GM19351 (cell line): ENCODE measurements at regions not wholly inside any gene's neighbourhood (a gene's known extent, or its start where the extent isn't known, plus 50 kb on each side); places are given as distances from the start of the nearest gene placed in this dataset.

Source experiments
- ATAC-seq: cut with Tn5 transposase; IDR thresholded peaks from one replicate; pipeline ENCODE4 v1.9.1; 2021; ENCODE audit warnings: mild to moderate bottlenecking, moderate library complexity; ENCODE audit not compliant: unreplicated experiment

DNA sequence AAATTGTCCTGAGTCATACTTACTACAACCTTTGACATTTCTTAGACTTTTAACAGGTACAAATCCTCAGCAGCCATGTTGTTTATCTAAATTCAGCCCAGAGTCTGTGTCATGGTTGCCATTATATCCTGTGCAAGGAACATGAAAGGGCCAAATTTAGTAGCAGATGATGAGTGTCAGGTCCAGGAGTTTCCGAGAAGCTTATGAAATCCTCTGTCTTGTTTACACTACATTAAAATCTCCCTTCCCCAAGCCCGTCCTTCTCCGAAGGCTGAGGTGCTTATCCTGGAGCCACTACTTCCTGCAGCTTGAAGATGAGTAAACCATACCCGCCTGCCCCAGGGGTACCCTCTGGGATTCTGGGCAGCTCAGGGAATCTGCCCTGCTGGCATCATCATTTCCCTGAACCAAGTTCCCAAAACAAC lies 102.6 kb upstream of the SERP2 start:
- ATAC-seq = no peak

DNA sequence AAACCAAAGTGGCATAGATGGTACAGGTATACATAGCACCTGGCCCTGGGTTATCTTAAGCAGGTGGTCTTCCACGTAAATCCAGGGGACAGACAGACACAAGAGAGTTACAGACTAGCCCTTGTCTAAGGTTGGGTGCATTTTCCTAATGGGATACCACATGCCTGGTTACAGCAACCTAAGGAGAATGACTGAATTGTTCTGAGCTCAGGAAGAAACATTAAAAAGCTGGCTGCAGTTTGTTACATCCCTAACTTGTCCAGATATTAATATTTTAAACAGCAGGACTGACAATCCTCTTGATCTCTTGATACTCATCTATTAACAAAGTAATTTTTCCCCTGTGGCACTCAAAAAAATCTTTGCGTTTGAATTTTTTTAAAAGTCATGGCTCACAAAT lies 102.2 kb upstream of the SERP2 start:
- ATAC-seq = no peak

DNA sequence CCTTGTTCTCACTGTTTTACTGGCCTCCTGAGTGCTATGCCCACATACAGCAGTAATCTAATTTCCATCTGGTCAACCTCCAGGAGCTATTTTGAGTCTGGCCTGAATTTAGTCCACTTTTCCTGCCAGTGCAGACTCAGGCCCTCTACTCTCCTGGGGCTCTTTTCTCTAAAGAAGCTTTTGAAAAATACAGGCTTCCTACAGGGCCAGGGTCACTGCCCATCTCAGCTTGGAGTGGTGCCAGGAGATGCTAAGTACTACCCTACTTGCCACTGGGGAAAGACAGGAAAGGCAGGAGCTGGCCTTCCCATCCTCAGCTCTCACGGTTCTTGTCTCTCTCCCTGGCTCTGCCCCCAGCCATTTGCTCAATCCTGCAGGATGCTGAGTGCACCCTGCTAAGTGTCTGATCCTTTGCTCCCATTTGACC lies 101.7 kb upstream of the SERP2 start:
- ATAC-seq = no peak

DNA sequence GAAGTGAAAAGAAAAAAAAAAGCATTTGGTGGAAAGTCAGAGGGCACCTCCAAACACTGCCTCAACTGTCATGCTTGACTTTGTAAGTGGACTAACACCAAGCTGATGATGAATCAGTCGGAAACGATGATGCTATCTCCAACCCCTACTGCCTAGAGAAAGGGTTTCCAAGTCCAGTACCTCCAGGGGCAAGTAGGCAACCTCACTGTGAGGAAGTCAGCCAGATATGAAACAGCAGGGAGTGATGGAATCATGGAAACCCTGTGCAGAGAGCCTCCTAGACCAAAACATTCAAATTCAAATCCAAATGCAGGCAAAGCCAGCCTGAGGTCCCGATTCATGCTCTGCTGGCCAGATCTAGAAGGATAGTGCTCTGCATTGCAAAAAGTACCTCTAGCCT lies 100.9 kb upstream of the SERP2 start:
- ATAC-seq = no peak

DNA sequence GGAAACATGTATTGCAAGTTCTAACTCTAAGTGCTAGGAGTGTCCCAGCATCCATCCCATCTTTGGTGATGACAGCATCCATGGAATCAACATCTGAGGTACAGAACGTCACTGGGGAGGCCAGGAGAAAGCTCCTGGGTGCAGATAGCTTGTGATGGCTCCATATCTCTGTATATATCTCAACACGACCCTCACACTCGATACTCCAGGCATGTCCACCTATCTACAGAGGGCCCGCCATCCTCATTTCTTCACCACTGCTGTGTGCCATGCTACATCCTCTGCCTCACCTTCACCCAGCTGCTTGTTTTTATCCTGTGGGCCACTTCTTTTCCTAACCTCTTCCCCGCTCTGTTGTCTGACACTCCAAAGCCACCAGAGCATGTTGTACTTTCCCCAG lies 100.4 kb upstream of the SERP2 start:
- no peak for ATAC-seq

DNA sequence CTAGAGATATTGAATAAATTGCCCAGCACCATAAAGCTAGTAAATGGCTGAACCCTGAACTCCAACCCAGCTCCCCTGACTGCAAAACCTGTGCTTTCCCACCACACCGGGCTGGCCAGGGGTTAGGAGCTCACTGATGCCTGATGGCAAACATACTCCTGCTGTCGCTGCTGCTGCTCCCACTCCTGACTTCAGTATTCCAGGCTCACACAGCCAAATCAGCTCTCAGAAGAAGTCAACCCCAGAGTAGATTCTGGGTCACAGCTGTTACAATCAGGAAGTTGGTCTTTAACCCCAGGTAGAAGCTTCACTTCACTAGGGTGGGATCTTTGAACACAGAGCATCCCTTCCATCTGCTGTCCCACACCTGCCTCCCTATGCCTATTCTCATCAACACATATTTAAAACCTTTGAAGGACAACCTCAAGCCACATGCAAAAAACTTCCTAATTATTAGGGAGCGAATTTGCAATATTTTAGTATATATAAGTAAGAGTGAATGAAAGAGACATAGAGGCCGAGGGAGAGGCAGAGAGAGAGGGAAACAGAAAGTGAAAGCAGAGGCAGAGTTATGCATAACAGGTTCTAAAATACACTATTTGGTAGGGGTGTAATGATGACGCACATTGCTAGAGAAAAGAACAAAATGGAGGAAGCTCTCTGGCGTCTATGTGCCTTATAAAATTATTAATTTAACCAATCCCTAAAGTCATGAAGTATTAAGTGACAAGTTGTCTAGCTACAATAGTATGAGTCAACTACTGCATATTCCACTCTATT lies 99.4 kb upstream of the SERP2 start:
- ATAC-seq = peak; percentile 94

DNA sequence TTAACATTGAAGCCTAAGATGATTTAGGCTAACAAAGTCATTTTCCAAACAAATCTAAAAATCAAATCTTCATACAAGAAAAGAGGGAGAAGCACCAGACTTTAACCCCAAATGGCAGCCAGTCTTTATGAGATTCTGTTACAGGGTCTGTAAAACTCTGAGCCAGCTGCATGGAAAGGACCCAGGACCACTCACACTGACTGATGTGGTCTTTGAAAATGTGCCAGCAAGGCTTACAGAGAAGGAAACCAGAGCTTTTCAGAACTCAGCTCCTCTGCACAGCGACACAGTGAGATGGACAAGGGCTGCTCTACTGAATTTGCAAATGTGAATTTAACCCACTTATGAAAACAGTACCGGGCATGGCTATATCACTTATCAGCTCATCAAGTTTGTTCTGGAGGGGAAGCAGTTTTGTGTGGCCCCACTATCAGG lies 98.8 kb upstream of the SERP2 start:
- ATAC-seq = no peak

DNA sequence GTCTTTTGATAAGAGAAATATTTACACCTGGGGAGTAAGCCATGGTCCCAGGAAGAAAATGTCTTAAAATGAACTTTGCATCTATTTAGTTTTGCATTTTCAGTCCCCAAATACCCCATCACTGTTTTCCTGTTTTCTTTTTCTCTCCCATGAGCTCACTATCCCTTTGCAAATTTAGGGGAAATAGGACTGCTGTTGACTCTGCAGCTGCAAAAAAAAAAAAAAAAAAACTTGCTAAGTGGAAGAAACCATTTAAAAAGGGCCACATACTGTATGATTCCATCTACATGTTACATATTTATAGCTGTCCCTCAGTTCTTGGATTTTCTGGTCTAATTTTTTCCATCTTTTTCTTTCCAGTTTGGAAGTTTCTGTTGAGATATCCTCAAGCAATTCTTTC lies 98.2 kb upstream of the SERP2 start:
- ATAC-seq = no peak

DNA sequence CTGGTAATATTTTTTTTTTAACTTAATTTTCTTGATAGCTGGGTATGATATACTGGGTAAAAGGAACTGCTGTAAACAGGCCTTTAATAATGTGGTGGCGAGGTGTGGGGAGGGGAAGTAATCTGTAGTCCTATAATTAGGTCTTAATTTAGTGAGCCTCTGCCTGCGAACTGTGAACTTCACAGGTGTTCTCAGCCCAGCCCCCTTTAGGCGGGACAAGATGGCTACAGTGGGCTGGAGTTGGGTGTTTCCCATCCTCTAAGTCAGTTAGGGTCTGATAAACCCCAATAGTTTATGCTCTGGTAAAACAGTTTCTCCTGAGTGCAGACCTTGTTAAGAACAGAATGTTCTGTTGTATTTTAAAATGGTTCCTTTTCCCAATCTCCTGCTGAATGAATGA lies 97.6 kb upstream of the SERP2 start:
- no peak for ATAC-seq

DNA sequence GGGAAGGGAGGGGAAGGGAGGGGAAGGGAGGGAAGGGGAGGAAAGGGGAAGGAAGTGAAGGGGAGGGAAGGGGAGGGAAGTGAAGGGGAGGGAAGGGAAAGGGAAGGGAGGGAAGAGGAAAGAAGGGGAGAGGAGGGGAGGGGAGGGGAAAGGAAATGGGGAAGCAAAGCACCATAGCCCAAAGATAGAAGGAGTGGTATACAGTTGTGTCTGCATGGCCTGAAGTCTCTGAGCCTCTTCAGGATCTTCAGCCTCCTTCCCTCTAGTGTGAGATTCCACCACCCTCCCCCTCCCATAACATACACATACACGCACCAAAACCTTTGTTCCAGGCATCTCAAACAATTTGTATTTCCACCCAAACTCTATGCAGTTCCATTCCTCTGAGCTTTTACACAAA lies 96.2 kb upstream of the SERP2 start:
- ATAC-seq = no peak

DNA sequence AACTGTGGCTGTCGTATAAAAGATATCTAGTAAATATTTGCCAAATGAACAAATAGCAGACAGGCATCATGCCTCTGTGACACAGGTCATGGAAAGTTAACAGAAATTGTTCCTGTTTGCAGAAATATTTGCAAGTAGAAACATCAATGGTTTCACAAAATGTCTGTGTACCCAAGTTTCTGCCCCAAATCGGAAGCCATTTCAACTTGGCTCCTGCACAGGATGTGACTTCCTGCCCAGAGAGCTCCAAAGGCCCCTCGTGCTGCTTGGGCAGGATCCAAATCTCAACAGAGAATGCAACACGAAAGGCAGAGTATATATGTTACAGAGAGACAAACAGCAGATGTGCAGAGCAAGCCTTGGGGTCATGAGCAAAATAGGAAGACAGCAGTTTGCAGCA lies 95.5 kb upstream of the SERP2 start:
- ATAC-seq = no peak

DNA sequence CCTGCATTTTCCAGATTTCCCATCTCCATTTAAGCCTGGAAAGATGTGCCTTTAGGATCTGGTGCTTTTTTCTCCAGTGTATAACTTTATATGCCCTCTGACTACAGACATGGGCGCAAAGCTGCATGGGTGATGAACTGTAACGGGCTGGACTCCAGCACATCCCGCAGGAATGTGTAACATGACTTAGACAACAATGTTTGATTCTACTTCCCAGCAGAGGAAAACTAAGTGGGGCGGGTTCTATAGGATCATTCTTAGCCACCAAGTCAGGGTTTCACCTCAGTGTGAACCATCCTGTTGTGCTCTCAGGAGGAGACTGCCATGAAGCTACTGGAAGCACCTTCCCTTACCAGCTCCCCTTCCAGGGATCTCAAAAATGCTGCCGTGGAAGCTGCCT lies 93.2 kb upstream of the SERP2 start:
- no peak for ATAC-seq

DNA sequence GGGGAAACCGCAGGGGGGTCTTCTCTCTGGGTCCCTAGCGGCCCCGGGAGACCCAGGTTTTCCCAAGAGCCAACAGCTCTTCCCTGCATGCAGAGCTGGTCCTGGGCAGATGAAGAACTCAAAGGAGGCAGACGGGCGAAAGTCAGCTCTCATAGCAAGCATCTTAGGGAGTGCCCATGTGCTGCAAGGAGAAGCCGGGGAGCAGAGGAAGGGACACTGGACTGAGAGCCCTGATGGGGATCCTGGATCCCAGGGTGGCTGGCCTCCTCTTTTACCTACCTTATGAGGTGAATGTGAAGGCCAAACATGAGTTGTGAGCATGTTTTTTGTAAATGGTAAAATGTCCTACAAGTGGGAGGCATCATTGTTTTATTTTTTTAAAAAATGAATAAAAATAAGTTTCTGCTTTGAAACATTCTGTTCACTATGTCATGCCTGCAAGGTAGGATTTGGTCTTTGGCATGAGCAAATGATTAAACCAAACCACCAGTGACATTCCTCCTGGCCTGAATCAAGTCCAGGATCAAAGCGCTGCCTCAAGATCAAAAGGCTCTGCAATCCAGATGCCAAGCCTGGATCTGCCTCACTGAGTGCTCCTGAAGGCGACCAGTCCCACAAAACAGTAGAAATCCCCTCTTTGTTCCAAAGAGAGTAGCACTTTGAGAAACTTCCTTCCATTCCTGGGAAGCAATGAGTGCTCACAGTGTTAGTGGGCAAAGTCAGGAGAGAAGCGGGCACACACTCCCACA lies 92.2 kb upstream of the SERP2 start:
- no peak for ATAC-seq

DNA sequence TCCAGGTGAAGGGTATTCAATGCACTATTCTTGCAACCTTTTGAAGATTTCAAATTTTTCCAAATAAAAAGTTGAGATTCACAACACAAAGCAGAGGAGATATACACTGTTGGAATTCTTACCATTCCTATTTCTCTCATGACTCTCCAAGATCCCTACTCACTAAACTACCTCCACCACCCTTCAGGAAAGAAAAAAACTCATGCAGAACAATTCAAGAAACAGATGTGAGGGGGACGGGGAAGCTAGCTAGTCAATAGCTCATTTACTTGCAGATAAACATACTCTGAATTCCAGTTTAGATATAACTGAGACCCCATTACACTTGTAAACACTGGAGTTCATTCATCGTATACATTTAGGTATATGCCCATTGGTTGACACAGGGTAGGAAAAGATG lies 90.0 kb upstream of the SERP2 start:
- no peak for ATAC-seq

DNA sequence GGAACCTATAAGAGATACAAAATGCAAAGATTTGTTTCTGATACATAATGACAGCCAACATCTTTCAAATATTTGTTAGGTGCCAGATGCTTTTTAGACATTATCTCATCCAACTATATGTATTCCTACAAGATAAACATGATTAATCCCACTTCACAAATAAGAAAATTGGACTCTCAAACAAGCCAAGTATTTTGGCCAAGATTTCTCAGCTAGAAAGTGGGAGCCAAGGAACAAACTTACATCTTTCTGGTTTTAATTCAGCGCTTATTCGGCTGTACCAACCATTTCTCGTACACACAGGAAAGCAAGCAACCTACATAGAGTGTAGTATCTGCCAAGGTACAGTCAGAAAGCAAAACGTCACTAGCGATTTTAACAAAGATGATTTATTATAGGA lies 85.7 kb upstream of the SERP2 start:
- no peak for ATAC-seq

DNA sequence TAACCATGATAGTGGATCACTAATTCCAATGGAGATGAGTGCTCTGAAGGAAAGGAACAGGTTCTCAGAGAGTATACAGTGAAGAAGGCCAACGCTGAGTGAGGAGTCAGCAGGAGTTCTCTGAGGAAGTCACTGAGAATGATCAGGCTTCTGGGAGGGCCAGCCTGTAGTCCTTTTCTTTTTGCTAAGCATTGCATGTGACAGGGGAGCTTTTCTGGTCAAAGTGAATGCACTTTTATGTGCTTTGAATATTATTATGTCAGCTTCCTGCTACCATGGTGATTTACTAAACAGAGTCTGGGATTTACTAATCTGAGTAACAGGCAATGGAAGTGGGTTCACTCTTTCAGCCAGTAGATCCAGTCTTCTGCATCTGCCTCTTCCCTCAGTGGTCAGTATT lies 81.1 kb upstream of the SERP2 start:
- no peak for ATAC-seq

DNA sequence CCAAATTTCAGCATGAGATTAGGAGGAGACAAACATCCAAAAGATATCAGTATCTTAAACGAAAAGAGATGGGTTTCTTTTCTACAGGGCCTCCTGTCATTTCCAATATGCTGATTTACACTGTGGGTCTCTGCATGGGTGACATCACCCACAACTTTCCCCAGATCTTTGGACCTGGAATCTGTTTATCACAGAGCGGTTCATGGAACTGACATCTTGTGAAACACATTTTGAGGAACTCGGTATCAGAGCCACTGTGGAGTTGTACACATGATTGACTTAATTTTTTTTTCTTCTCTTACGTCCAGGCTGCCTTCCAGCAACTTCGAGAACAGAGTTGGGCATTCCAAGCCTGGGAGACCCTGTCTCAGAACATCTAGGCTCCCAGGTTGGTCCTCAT lies 80.2 kb upstream of the SERP2 start:
- ATAC-seq = no peak

DNA sequence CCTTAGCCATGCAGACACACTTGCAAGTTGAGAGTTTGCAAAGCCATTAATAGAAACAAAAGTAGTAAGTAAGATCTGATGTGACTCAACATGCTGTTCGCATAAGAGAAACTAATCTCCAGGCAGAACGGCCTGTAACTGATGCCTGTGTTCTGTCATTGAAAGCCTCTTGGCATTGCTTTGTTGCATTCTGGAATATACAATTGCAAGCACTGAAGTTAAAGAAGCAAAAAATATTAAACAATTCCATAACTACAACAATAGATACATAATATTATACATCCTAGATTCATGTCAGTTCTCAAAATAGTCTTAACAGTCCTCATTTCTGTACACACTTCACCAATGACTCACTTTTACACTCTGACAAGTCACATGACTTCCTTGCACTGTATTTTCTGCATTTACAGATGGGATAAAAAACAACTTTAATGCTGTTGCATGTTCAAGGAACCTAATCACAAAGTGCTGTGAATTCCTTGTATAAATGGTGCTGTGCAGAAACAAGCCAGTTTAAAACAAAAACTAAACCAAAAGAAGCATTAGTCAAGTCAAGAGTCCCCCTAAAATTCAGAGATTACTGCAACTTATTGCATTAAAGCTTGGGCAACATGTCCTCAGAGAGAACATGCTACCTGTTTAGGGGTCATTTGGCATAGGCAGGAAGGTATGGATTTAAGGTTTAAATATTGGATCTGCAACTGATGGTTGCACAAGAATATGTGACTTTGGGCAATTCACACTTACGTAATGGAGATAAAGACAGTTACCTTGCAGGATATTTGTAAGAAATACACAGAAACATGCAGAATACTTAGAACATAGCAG lies 79.5 kb upstream of the SERP2 start:
- no peak for ATAC-seq

DNA sequence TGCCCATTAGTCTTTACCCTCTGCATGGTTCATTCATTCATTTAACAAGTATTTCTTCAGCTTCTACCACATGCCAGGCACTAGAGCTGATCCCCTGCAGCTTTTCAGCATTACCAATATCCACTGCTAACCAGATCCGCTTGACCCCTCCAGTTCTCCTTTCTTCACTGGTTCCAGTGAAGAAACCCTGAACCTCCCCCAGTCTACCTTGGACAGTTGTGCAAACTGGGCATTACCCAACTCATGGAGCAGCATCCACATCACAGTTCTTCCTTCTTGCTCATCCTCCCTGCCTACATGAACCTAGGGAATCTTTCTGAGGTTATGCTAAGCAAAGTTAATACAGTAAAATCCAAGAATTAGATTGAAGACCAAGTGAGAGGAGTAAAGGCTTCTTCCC lies 78.7 kb upstream of the SERP2 start:
- no peak for ATAC-seq

DNA sequence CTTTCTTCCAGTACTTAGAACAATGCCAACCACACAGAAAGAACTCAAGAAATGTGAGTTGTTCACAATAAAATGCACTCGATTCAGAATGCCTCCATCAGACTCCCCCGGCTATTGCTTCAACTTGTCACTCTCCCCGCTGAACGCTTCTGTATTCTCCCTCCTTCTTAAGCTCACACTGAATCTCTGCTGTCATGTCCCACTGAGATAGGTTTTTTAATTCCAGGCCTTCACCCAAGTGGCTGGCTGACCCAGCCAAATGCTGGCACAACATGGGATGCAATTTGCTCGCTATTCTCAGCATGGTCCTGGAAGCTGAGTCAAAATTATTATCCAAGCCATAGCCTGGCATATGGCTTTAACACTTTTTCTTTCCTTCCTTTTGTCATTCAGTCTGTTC lies 76.8 kb upstream of the SERP2 start:
- no peak for ATAC-seq

DNA sequence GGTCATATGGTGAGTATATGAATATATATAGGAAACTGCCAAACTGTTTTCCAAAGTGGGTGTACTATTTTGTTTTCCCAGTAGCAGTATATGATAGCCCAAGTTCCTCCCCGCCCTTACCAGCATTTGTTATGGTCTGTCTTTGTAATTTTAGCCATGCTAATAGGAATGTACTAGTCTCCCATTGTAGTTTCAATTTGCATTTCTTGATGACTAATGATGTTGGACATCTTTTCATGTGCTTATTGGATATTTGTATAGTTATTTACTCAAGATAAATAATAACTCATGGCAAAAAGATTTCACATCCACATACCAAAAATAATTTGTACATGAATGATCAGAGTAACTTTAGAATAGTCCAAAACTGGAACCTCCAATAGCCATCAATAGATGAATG lies 75.3 kb upstream of the SERP2 start:
- no peak for ATAC-seq
